DOHH2 (cell line): ENCODE measurements at regions not wholly inside any gene's neighbourhood (a gene's known extent, or its start where the extent isn't known, plus 50 kb on each side); places are given as distances from the start of the nearest gene placed in this dataset.

Source experiments
- H3F3A ChIP-seq: fragments of 200-600 bp; sonication (generic), shearing (Covaris generic); 2 replicates; pipeline ENCODE4 v1.6.0; 2016; ENCODE audit warnings: antibody characterized with exemption, mild to moderate bottlenecking; ENCODE audit not compliant: control insufficient read depth, insufficient read depth
- H3K27ac ChIP-seq: fragments of 200-600 bp; sonication (generic); 2 replicates; pipeline ENCODE4 v1.5.1; 2014; ENCODE audit warnings: low read depth, mild to moderate bottlenecking, low read length, moderate library complexity
- H3K27me3 ChIP-seq: fragments of 200-600 bp; sonication (generic); 2 replicates; pipeline ENCODE4 v1.6.1; 2014; ENCODE audit warnings: mild to moderate bottlenecking, low read length, mixed read lengths; ENCODE audit not compliant: control insufficient read depth
- H3K36me3 ChIP-seq: fragments of 200-600 bp; sonication (generic); 2 replicates; pipeline ENCODE4 v1.6.1; 2014; ENCODE audit warnings: mild to moderate bottlenecking, low read length, moderate library complexity, mixed read lengths; ENCODE audit not compliant: control insufficient read depth
- H3K4me1 ChIP-seq: fragments of 200-600 bp; sonication (generic); 2 replicates; pipeline ENCODE4 v1.6.1; 2014; ENCODE audit warnings: mild to moderate bottlenecking, low read length, mixed read lengths; ENCODE audit not compliant: control insufficient read depth
- H3K4me2 ChIP-seq: fragments of 200-600 bp; sonication (generic); 2 replicates; pipeline ENCODE4 v1.6.0; 2014; ENCODE audit warnings: mild to moderate bottlenecking, low read length, moderate library complexity
- H3K4me3 ChIP-seq: fragments of 200-600 bp; sonication (generic); 2 replicates; pipeline ENCODE4 v1.5.1; 2014; ENCODE audit warnings: mild to moderate bottlenecking, low read length, mixed read lengths
- H3K79me2 ChIP-seq: fragments of 200-600 bp; sonication (generic); 2 replicates; pipeline ENCODE4 v1.6.1; 2014; ENCODE audit warnings: mild to moderate bottlenecking, low read length, mixed read lengths; ENCODE audit not compliant: control insufficient read depth
- H3K9me2 ChIP-seq: fragments of 200-600 bp; sonication (generic); replicated peaks from 2 replicates; pipeline ENCODE4 v1.6.1; 2014; ENCODE audit warnings: mild to moderate bottlenecking, low read length, mixed read lengths; ENCODE audit not compliant: control insufficient read depth
- H3K9me3 ChIP-seq: fragments of 200-600 bp; sonication (generic); 2 replicates; pipeline ENCODE4 v1.6.1; 2014; ENCODE audit warnings: antibody characterized with exemption, low read length, mixed read lengths; ENCODE audit not compliant: control insufficient read depth, insufficient read depth
- H4K20me1 ChIP-seq: fragments of 200-600 bp; sonication (generic); 2 replicates; pipeline ENCODE4 v1.6.0; 2014; ENCODE audit warnings: low read depth, mild to moderate bottlenecking, antibody characterized with exemption, low read length, moderate library complexity; ENCODE audit not compliant: control insufficient read depth, insufficient read depth
- EZH2phosphoT487 ChIP-seq: fragments of 200-600 bp; sonication (generic); IDR thresholded peaks from 2 replicates; pipeline ENCODE4 v1.6.1; 2017; ENCODE audit warnings: borderline replicate concordance, mild to moderate bottlenecking, antibody characterized with exemption, low read length, moderate library complexity, mixed read lengths
- TF ChIP-seq, protein P1 (sequence below): fragments of 200-600 bp; sonication (generic); IDR thresholded peaks from one replicate; pipeline ENCODE4 v1.5.1; 2014; ENCODE audit warnings: antibody characterized with exemption, mild to moderate bottlenecking, low read depth, low read length; ENCODE audit not compliant: poor library complexity, severe bottlenecking

DNA sequence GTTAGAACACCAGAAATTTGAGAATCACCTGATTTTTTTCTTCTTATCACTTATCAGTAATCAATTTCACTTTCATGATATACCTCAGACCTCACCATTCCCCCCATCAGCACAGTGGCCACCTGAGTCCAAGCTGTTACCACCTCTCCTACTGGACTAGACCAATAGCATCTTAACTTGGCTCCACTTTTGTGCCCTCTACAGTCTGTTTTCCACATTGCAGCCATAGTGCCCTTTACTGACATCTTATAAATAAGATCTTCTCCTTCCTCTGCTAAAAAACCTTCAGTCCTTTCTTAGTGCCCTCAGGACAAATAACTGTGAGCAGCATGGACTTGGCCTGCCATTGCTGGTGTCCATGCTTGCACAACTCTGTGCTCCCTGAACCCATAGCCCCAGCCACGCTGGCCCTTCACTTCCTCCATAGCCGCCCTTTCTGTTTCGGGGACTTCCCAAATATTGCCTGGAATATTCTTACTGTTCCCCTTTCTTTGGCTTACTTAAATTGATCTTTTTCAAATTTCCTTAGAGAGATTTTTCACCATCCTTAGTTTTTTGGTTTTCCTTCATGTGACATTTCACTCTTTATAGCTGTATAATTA, 380.8 kb downstream of the LMO7 start:
- Histone ChIP-seq H4K20me1 (no peaks in the 10 kb centered on the region), H3K9me2 (no peaks in the 10 kb centered on the region), H3K4me1 (no peaks in the 10 kb centered on the region), H3K4me3 (no peak overlapping the region), H3K36me3 (no peaks in the 10 kb centered on the region), H3K27me3 (no peaks in the 10 kb centered on the region), H3K4me2 (no peak overlapping the region), H3K9me3 (no peaks in the 10 kb centered on the region), H3K79me2 (no peaks in the 10 kb centered on the region), H3F3A (no peaks in the 10 kb centered on the region), H3K27ac (no peak overlapping the region)
- no peak for TF ChIP-seq EZH2phosphoT487
- TF ChIP-seq, protein P1, sequence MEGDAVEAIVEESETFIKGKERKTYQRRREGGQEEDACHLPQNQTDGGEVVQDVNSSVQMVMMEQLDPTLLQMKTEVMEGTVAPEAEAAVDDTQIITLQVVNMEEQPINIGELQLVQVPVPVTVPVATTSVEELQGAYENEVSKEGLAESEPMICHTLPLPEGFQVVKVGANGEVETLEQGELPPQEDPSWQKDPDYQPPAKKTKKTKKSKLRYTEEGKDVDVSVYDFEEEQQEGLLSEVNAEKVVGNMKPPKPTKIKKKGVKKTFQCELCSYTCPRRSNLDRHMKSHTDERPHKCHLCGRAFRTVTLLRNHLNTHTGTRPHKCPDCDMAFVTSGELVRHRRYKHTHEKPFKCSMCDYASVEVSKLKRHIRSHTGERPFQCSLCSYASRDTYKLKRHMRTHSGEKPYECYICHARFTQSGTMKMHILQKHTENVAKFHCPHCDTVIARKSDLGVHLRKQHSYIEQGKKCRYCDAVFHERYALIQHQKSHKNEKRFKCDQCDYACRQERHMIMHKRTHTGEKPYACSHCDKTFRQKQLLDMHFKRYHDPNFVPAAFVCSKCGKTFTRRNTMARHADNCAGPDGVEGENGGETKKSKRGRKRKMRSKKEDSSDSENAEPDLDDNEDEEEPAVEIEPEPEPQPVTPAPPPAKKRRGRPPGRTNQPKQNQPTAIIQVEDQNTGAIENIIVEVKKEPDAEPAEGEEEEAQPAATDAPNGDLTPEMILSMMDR = peak; percentile 69

DNA sequence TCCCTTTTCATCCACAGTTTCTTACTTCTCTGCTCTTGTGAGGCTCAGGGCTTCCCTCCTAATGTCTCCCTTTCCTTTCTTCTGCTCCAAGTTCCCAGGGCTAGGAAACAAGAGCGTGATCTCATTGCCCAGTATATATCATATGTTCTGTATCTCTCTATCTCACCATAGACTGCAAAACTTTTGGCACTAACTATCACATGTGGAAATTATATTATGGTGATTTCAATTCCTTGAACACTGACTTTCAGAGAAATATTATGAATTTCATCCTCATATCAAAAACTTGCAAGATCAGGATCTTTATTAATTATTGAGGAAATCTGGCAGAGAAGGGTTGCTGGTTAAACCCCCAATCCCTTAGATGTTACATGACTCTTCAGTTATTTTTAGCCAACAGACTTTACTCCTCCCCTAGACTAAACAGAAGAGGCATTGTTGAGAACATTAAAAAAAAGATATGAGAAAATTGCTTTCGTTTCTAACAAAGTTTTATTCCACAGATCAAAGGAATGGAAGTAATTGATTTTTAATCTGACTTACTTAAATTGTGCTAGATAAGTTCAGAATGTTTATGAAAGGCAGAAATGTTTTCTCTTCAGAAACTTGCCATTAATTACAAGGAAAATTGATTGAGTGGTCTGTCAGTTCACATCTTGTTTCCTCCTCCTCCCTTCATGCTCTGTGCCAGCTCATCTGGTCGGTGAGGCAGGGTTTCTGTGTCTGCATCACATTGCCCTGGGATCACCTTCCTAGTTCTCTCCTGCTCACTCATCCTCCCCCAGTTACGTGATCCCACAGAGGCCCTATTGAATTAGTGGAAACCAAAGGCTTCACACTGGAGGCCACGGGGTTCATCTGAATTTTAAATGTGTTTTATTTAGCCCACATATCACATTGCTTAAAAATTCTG, 378.5 kb downstream of the LMO7 start:
- H3K9me2 ChIP-seq = no peaks in the 10 kb centered on the region
- H3K27me3 ChIP-seq = no peaks in the 10 kb centered on the region
- no peaks in the 10 kb centered on the region for H3K36me3 ChIP-seq
- no peaks in the 10 kb centered on the region for H4K20me1 ChIP-seq
- H3K9me3 ChIP-seq = no peaks in the 10 kb centered on the region
- H3K79me2 ChIP-seq = no peaks in the 10 kb centered on the region
- H3K27ac ChIP-seq = no peak overlapping the region
- H3K4me1 ChIP-seq = no peaks in the 10 kb centered on the region
- TF ChIP-seq EZH2phosphoT487 = no peak
- TF ChIP-seq, protein P1 = no peak
- no peak overlapping the region for H3K4me3 ChIP-seq
- H3F3A ChIP-seq = no peaks in the 10 kb centered on the region
- H3K4me2 ChIP-seq = no peak overlapping the region

DNA sequence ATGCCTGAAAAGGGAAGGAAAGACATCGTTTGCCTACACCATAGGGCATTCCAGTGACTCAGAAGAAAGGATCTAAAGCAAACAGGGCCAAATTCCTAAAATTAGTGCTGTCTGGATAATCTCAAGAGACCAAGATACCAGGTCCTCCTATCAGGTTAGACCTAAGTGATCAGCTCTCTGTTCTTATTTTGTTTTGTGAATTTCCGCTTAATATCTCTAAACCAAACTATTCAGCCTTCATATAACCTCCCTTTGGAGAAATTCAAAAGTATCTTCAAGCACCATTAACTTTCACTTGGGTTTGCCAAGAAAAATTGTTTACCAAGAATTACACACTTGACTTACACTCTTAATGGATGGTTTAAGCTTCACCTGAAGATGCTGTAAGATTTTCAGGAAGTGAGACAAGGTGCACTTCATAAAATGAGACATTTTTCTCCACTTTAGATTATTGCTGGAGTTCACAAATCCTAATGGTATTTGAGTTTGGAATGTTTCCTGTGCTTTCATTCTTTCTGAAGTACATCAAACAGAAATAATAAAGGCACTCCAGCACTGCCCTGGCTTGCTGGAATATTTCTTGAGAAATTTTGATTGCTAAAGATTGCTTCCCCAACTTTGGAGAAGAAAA, 376.1 kb downstream of the LMO7 start:
- H3K27me3 ChIP-seq = no peaks in the 10 kb centered on the region
- no peaks in the 10 kb centered on the region for H4K20me1 ChIP-seq
- no peak overlapping the region for H3K4me2 ChIP-seq
- H3K36me3 ChIP-seq = no peaks in the 10 kb centered on the region
- H3K27ac ChIP-seq = no peak overlapping the region
- no peaks in the 10 kb centered on the region for H3F3A ChIP-seq
- H3K9me3 ChIP-seq = no peaks in the 10 kb centered on the region
- H3K9me2 ChIP-seq = no peaks in the 10 kb centered on the region
- H3K4me3 ChIP-seq = no peak overlapping the region
- H3K79me2 ChIP-seq = no peaks in the 10 kb centered on the region
- TF ChIP-seq, protein P1 = no peak
- no peak for TF ChIP-seq EZH2phosphoT487
- no peaks in the 10 kb centered on the region for H3K4me1 ChIP-seq
